ENCODE measurements at regions not wholly inside any gene's neighbourhood (a gene's known extent, or its start where the extent isn't known, plus 50 kb on each side); places are given as distances from the start of the nearest gene placed in this dataset.

GRCh38 chr11:112705148-112705547 lies 256.1 kb upstream of the NCAM1 start:
- Histone ChIP-seq H2AK5ac (ENCODE audit: low read depth, low read length) (no peak overlapping the region), H4K8ac (ENCODE audit: low read depth in 2 of 2, low read length in 2 of 2) (no peak overlapping the region), H3K23ac (ENCODE audit: low read depth, low read length) (no peak overlapping the region), H3K14ac (replicated peaks; ENCODE audit: low read depth, low read length) (no peak overlapping the region), H2BK120ac (ENCODE audit: low read depth, low read length) (no peak overlapping the region), H4K91ac (ENCODE audit: insufficient read depth, low read depth, low read length) (no peak overlapping the region), H3K9me1 (ENCODE audit: insufficient read depth, low read length) (no peaks in the 10 kb centered on the region), H4K20me1 (ENCODE audit: insufficient read depth, low read length) (no peaks in the 10 kb centered on the region), H3K27ac (ENCODE audit: insufficient read depth, low read length) (no peak overlapping the region), H3K4me3 (ENCODE audit: insufficient read depth, low read depth, low read length) (no peak overlapping the region), H3K27me3 (ENCODE audit: control insufficient read depth, insufficient read depth, low read length) (no peaks in the 10 kb centered on the region), H2BK20ac (ENCODE audit: low read depth, low read length) (no peak overlapping the region), H3K79me1 (ENCODE audit: low read depth in 1 of 2, low read length in 2 of 2) (no peaks in the 10 kb centered on the region), H3K9ac (ENCODE audit: low read depth, low read length) (no peak overlapping the region), H2BK5ac (ENCODE audit: low read depth, low read length, poor library complexity, severe bottlenecking) (no peak overlapping the region), H3K9me3 (ENCODE audit: control insufficient read depth, insufficient read depth, low read length) (no peaks in the 10 kb centered on the region), H3K36me3 (ENCODE audit: control insufficient read depth, insufficient read depth, low read length) (no peaks in the 10 kb centered on the region), H3K4me1 (ENCODE audit: control insufficient read depth, insufficient read depth, low read length) (no peaks in the 10 kb centered on the region), H3K18ac (ENCODE audit: low read depth, low read length) (no peak overlapping the region), H3K56ac (ENCODE audit: extremely low read depth, insufficient read depth, low read length) (no peak overlapping the region), H3K4me2 (ENCODE audit: low read depth, low read length) (no peak overlapping the region), H2BK15ac (ENCODE audit: low read depth, low read length) (no peak overlapping the region), H2AK9ac (replicated peaks; ENCODE audit: low read depth, low read length, poor library complexity) (no peak overlapping the region), H3K4ac (ENCODE audit: low read depth, low read length) (no peak overlapping the region), H4K5ac (ENCODE audit: low read depth, low read length) (no peak overlapping the region), H2AFZ (replicated peaks; ENCODE audit: low read length, poor library complexity) (no peak overlapping the region)
- dilution Hi-C loops (cut with HindIII; ENCODE audit: low sequenced_read_pairs, unreplicated experiment) (no loop called here), in situ Hi-C loops (cut with MboI; ENCODE audit: low sequenced_read_pairs) (no loop called here), intact Hi-C loops (cut with micrococcal nuclease) (no loop called here)
- 57% methylated on average over 1 of the region's 2 CpGs; no CpG with 5 or more reads in 1 of the 2 experiments for WGBS, 2 experiments (ENCODE audit: extremely low coverage in 2 of 2, insufficient read length in 1 of 2)
- ATAC-seq (ENCODE audit: low read depth) (no peak), DNase-seq (no peak)
- CTCF ChIA-PET, result no interaction called here
- TF ChIP-seq BHLHE40 (IDR thresholded peaks at IDR 0.05; ENCODE audit: low read depth, low read length) (no peak), NFE2L2 (IDR thresholded peaks at IDR 0.05; ENCODE audit: low read depth, low read length) (no peak)
- POLR2A ChIA-PET (ENCODE audit: unreplicated experiment), result no interaction called here
- no TSS peak for BruUV-seq (replicated peaks)
